ENCODE measurements at regions not wholly inside any gene's neighbourhood (a gene's known extent, or its start where the extent isn't known, plus 50 kb on each side); places are given as distances from the start of the nearest gene placed in this dataset.

GRCh38 chr17:6245301-6246177, 175.4 kb downstream of the WSCD1 start:
- TF ChIP-seq SALL2 (tag by site-specific recombination; IDR thresholded peaks at IDR 0.05; ENCODE audit: borderline replicate concordance) (no peak), TCF7L2 (IDR thresholded peaks at IDR 0.05; ENCODE audit: borderline replicate concordance, low read depth, low read length) (no peak), CTCF (tag by site-specific recombination; IDR thresholded peaks at IDR 0.05) (no peak), ZNF530 (tag by site-specific recombination; IDR thresholded peaks at IDR 0.05; ENCODE audit: low read depth) (no peak), PBX3 (CRISPR knock-in tag; IDR thresholded peaks at IDR 0.05) (no peak), ZNF274 (IDR thresholded peaks at IDR 0.05; ENCODE audit: low read length) (no peak), ZNF274 (tag by site-specific recombination; IDR thresholded peaks at IDR 0.05; ENCODE audit: borderline replicate concordance) (no peak), ZNF76 (tag by site-specific recombination; IDR thresholded peaks at IDR 0.05; ENCODE audit: borderline replicate concordance, low read depth) (no peak), ZBTB21 (tag by site-specific recombination; IDR thresholded peaks at IDR 0.05) (no peak), ZNF335 (tag by site-specific recombination; conservative IDR thresholded peaks at IDR 0.05) (no peak), ZNF280D (tag by site-specific recombination; IDR thresholded peaks at IDR 0.05) (no peak)
